Skeletal muscle tissue (tissue), 3 donors: ENCODE measurements at regions not wholly inside any gene's neighbourhood (a gene's known extent, or its start where the extent isn't known, plus 50 kb on each side); places are given as distances from the start of the nearest gene placed in this dataset.

ENCODE experiments used
- H3K27ac ChIP-seq: one replicate; pipeline ENCODE4 v1.7.0; 2013; ENCODE audit warnings: mild to moderate bottlenecking, low read depth, low read length, inconsistent platforms
- H3K27me3 ChIP-seq, 3 donors: one replicate each; pipeline ENCODE4 v1.7.0; 2013; ENCODE audit warnings: low read length in 3 of 3; ENCODE audit not compliant: control insufficient read depth in 3 of 3, insufficient read depth in 3 of 3
- H3K36me3 ChIP-seq, 3 donors: one replicate each; pipeline ENCODE4 v1.7.0; 2013; ENCODE audit warnings: low read length in 3 of 3; ENCODE audit not compliant: control insufficient read depth in 3 of 3, insufficient read depth in 3 of 3
- H3K4me1 ChIP-seq, 3 donors: one replicate each; pipeline ENCODE4 v1.7.0; 2013; ENCODE audit warnings: low read length in 3 of 3, mild to moderate bottlenecking in 3 of 3; ENCODE audit not compliant: control insufficient read depth in 3 of 3, insufficient read depth in 3 of 3
- H3K4me3 ChIP-seq, 3 donors: one replicate each; pipeline ENCODE4 v1.7.0; 2013; ENCODE audit warnings: low read length in 3 of 3
- H3K9ac ChIP-seq, 3 donors: one replicate each; pipeline ENCODE4 v1.7.0; 2013; ENCODE audit warnings: low read length in 3 of 3, mild to moderate bottlenecking in 3 of 3, moderate library complexity in 2 of 3, low read depth in 1 of 3
- H3K9me3 ChIP-seq, 3 donors: one replicate each; pipeline ENCODE4 v1.7.0; 2013; ENCODE audit warnings: low read length in 3 of 3; ENCODE audit not compliant: control insufficient read depth in 3 of 3
- donor health status: Osteomylitis.

- Histone ChIP-seq H3K4me3 (no peak overlapping the region), H3K27me3 (no peaks in the 10 kb centered on the region), H3K9me3 (no peaks in the 10 kb centered on the region), H3K4me1 (peaks cover 0 to 15% (median 10%) of the 10 kb centered on the region in 3 donors), H3K9ac (no peak overlapping the region), H3K27ac (peak overlapping the region; percentile 65), H3K36me3 (no peaks in the 10 kb centered on the region)
Measured at GRCh38 chr10:43822631-43823580, 174.2 kb upstream of the ZNF32 start.

DNA sequence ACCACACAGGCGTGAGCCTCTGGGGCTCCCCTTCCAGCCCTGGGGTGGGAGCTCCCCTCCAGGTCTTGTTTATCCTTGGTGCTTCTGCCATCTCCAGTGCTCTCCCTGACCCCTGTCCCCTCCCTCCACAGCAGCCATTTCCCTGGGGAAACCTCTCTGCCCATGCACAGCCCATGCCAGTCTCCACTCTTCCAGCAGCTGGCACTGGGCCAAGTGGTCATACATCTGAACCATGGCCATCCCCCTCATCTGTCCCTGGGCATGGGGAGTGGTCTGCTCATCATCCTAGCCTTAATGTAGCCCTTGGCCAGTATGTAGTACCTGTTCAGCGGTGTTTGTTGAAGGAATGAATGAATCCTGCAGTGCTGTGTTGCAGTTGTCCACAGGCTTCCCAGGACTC lies 172.4 kb upstream of the ZNF32 start:
- no peaks in the 10 kb centered on the region for H3K9me3 ChIP-seq
- H3K4me3 ChIP-seq = no peak overlapping the region
- no peak overlapping the region for H3K27ac ChIP-seq
- no peak overlapping the region for H3K9ac ChIP-seq
- H3K27me3 ChIP-seq = no peaks in the 10 kb centered on the region
- peaks cover 3 to 19% (median 15%) of the 10 kb centered on the region in 3 donors for H3K4me1 ChIP-seq
- H3K36me3 ChIP-seq = no peaks in the 10 kb centered on the region

DNA sequence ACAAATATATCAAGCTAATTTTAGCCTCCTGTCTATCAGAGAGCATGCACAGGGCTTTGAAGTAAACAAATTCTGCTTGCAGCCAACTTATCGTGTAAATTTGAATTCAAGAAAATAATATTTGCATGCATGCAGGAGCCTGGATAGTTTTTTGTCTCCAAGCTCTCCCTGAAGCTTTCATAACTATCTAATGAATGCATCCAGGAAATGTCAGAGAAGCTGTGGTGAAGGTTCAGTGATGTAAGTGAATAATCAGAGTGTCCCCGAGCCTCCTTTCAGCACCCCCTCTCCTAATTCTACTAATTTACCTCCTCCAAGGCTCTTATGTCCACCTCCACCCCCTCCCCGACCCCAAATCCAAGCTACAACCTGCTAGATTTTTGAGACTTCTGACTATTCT lies 172.0 kb upstream of the ZNF32 start:
- H3K4me3 ChIP-seq = no peak overlapping the region
- no peaks in the 10 kb centered on the region for H3K9me3 ChIP-seq
- no peaks in the 10 kb centered on the region for H3K36me3 ChIP-seq
- no peak overlapping the region for H3K9ac ChIP-seq
- H3K4me1 ChIP-seq = peaks cover 3 to 19% (median 13%) of the 10 kb centered on the region in 3 donors
- no peaks in the 10 kb centered on the region for H3K27me3 ChIP-seq
- H3K27ac ChIP-seq = no peak overlapping the region

- no peaks in the 10 kb centered on the region for H3K36me3 ChIP-seq
- no peaks in the 10 kb centered on the region for H3K27me3 ChIP-seq
- H3K9me3 ChIP-seq = no peaks in the 10 kb centered on the region
- H3K4me3 ChIP-seq = no peak overlapping the region
- peaks cover 3 to 16% (median 7%) of the 10 kb centered on the region in 3 donors for H3K4me1 ChIP-seq
- no peak overlapping the region for H3K9ac ChIP-seq
- H3K27ac ChIP-seq = no peak overlapping the region
Measured at GRCh38 chr10:43819464-43820230, 171.0 kb upstream of the ZNF32 start.

DNA sequence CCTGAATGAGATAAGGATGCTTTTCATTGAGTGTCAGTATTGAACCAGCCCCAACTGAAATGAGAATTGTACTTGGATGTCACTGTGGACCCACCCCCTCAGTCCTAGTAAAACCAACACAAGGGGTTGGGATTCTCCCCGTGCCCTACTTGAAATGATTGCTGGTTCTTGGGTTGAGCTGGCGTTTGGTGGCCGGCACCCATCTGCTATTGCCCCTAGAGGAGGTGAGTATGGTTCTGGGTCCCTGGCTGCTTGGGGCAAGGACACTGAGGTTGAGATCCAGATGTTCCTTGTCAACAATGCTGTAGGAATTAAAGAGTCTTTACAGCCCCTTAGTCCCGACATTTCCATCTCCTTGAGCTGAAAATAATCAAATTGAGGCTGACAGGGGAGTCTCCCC lies 170.0 kb upstream of the ZNF32 start:
- H3K4me1 ChIP-seq = peaks cover 3 to 12% (median 4%) of the 10 kb centered on the region in 3 donors
- H3K27ac ChIP-seq = no peak overlapping the region
- no peaks in the 10 kb centered on the region for H3K9me3 ChIP-seq
- H3K4me3 ChIP-seq = no peak overlapping the region
- no peaks in the 10 kb centered on the region for H3K27me3 ChIP-seq
- no peaks in the 10 kb centered on the region for H3K36me3 ChIP-seq
- no peak overlapping the region for H3K9ac ChIP-seq

DNA sequence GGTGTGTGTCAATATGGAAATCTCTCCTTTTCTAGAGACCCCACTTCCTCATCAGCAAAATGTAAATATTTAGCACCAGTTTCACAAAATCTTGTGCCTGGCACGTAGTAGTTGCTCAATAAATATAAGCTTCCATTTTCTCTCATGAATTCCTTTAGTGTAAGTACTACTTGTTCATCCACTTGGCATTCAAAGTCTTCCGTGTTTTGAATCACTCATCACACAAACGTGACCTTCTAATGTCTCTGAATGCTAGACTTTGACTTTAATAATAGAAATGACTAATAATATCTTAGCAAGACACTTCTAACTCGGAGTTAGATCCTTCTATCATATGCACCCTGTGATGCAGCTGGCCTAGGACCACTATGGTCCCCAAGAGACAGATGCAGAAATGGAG lies 168.7 kb upstream of the ZNF32 start:
- H3K27me3 ChIP-seq = no peaks in the 10 kb centered on the region
- H3K36me3 ChIP-seq = no peaks in the 10 kb centered on the region
- no peak overlapping the region for H3K4me3 ChIP-seq
- peak overlapping the region; percentile 14 for H3K27ac ChIP-seq
- peaks cover 2 to 12% (median 3%) of the 10 kb centered on the region in 3 donors for H3K4me1 ChIP-seq
- H3K9me3 ChIP-seq = no peaks in the 10 kb centered on the region
- H3K9ac ChIP-seq = no peak overlapping the region

GRCh38 chr10:43816351-43817321 lies 168.0 kb upstream of the ZNF32 start:
- H3K27me3 ChIP-seq = no peaks in the 10 kb centered on the region
- peak overlapping the region in 1 of 3 donors; percentile 9 for H3K4me3 ChIP-seq
- peaks cover 2 to 12% (median 3%) of the 10 kb centered on the region in 3 donors for H3K4me1 ChIP-seq
- no peaks in the 10 kb centered on the region for H3K9me3 ChIP-seq
- H3K27ac ChIP-seq = peak overlapping the region; percentile 15
- no peak overlapping the region for H3K9ac ChIP-seq
- H3K36me3 ChIP-seq = no peaks in the 10 kb centered on the region

- no peak overlapping the region for H3K4me3 ChIP-seq
- H3K9me3 ChIP-seq = no peaks in the 10 kb centered on the region
- peaks cover 0 to 12% (median 3%) of the 10 kb centered on the region in 3 donors for H3K4me1 ChIP-seq
- H3K27ac ChIP-seq = no peak overlapping the region
- H3K9ac ChIP-seq = no peak overlapping the region
- no peaks in the 10 kb centered on the region for H3K27me3 ChIP-seq
- H3K36me3 ChIP-seq = no peaks in the 10 kb centered on the region
Measured at GRCh38 chr10:43815181-43815885, 166.7 kb upstream of the ZNF32 start.

DNA sequence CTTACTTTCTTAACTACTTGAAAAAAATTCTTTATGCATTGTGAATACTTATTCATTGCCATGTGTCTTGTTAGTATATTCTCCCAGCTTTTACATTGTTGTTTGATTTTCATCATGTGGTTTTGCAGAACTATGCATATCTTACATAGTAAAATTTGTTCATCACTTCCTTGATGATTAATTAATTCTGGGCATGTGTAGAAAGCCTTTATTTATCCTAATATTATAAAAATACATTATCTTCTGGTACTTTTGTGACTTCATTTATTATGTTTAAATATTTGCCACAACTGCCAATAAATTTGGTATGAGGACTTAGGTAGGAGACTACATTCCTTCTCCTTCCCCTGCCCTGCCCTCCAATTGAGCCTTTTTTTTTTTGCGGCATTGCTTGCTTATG lies 166.0 kb upstream of the ZNF32 start:
- Histone ChIP-seq H3K9me3 (no peaks in the 10 kb centered on the region), H3K4me3 (no peak overlapping the region), H3K4me1 (peaks cover 0 to 12% (median 3%) of the 10 kb centered on the region in 3 donors), H3K36me3 (no peaks in the 10 kb centered on the region), H3K27ac (no peak overlapping the region), H3K27me3 (no peaks in the 10 kb centered on the region), H3K9ac (no peak overlapping the region)
